Limb (tissue), 2 donors: ENCODE measurements at regions not wholly inside any gene's neighbourhood (a gene's known extent, or its start where the extent isn't known, plus 50 kb on each side); places are given as distances from the start of the nearest gene placed in this dataset.
"Not testable (repeated sequence)": the region's sequence is repeated elsewhere in the genome, so short reads cannot be mapped to it uniquely, and the experiment has no call there.

Source experiments
- DNase-seq, 2 donors: peaks; one replicate each; pipeline ENCODE4 v3.0.0-alpha.2; 2016; ENCODE audit errors: extremely low spot score in 2 of 2

- DNase-seq: not testable (repeated sequence)
Observed at GRCh38 chr9:67635067-67635466, 223.7 kb upstream of the ANKRD20A1 start.

GRCh38 chr9:67611900-67612299 lies 246.8 kb upstream of the ANKRD20A1 start:
- not testable (repeated sequence) for DNase-seq

DNA sequence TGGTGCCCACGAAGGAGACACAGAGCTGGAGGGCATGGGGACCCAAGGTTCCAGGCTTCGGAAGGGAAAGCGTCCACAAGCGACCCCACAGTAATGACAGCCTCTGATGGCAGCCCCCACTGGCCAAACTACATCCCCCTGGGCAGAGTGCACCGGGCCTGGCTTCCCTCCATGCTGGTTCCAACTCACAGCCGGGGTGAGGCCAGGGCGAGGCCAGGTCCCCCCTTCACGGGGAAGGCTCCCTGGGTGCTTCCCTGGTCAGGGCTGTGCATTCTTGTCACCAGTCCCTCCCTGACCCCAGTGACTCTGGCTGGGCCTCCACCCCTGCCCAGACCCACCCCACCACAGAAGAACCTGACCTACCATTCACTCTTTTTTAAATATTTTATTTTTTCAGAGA lies 248.9 kb upstream of the ANKRD20A1 start:
- not testable (repeated sequence) for DNase-seq

DNA sequence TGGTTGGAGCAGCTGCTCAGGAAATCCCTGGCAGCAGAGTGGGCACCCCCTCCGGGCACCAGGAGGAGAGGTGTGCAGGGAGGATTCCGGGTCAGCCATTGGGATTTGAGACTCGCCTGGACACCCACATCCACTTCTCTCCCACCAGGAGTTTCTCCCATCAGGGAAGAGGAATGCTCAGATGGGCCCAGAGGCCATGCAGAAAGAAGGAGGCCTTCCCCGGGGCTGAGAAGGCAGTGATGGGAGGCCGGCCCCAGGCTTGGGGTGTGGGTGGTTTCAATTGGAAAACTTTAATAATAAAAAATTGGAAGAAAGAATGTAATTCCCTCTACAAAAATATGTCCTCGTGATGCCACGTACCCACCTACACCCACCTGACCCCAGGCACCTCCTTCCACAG lies 249.3 kb upstream of the ANKRD20A1 start:
- DNase-seq: not testable (repeated sequence)

- DNase-seq: not testable (repeated sequence)
Observed at GRCh38 chr9:67605113-67605512, 253.6 kb upstream of the ANKRD20A1 start.

DNA sequence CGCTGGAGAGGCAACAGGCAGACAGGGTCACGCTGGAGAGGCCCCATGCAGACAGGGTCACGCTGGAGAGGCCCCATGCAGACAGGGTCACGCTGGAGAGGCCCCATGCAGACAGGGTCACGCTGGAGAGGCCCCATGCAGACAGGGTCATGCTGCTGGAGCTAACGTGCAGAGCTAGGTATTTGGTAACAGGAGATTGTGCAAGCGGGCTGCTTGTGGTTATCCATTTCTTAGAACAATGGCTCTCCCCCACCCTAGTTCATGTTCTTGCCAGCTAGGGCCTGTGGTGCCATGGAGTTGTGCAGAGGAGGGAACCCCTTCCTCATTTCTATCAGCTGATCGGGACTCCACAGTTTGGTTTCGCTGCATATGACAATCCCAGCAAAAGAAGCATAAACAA lies 255.1 kb upstream of the ANKRD20A1 start:
- DNase-seq: not testable (repeated sequence)

DNA sequence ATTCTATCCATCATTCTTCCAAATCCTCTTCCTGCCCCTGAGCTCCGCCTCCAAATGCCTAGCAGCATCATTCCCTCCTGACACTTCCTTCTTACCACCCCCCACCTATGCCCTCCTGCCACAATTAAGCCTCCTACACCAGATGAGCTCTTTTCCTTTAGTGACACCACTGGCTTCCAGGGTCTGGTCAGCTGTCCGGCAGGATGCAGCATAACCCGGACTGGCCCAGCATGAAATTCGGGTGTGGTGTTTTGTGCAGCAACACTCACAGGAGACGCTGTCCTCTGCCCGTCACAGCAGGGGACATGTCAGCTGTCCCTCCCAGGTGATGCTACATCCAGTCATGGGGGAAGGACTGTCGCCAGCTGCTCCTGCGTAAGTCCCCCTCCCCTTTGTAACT lies 266.3 kb upstream of the ANKRD20A1 start:
- DNase-seq: not testable (repeated sequence)

DNA sequence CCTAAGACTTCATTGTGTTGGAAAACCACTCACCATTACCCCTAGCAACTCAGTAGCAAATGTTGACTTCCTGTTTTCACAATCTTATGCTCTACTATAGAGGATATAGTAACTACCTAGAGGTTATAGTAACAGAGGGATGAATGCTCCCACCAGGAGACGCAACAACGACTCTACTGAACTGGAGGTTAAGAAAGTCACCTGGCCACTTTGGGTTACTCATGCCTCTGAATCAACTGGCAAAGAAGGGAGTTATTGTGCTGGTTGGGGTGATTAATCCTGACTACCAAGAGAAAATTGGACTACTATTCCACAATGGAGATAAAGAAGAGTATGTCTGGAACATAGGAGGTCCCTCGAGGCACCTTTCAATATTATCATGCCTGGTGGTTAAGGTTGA lies 302.9 kb upstream of the ANKRD20A1 start:
- DNase-seq: not testable (repeated sequence)

DNA sequence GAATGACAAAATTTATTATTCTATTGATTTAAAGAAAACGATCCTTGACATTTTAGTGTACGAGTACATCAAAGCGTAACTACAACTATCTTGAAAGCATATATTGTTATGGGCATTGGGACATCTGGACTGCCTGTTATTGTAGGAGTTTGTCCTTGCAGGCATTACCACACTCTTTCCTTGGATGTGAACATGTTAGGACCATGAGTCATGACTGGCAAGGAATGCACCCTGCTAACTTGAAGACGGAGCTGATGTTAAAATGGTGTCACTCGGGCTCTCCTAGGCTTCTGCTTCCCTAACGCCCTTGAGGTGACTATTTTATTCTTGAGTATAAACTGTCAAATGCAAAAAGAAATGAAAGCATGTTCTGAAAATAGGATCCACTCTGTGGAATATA lies 308.7 kb upstream of the ANKRD20A1 start:
- not testable (repeated sequence) for DNase-seq

DNA sequence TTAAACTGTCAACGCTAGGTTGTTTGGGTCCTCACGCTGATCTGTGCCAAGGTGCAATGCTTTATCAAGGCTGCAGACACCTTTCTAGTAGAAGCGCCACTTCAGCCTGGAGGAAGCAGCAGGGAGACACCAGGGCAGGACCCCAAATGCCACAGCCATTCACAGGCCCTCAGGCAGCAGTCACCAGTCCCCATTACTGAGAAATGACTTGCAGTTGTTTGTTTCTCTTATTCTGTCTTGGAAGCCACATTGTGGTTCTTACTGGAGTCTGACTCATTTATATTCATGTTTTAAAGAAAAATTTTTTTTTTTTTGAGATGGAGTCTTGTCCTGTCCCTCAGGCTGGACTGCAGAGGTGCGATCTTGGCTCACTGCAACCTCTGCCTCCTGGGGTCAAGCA lies 328.9 kb upstream of the ANKRD20A1 start:
- DNase-seq: not testable (repeated sequence)

GRCh38 chr9:67516938-67517337 lies 341.8 kb upstream of the ANKRD20A1 start:
- not testable (repeated sequence) for DNase-seq

DNA sequence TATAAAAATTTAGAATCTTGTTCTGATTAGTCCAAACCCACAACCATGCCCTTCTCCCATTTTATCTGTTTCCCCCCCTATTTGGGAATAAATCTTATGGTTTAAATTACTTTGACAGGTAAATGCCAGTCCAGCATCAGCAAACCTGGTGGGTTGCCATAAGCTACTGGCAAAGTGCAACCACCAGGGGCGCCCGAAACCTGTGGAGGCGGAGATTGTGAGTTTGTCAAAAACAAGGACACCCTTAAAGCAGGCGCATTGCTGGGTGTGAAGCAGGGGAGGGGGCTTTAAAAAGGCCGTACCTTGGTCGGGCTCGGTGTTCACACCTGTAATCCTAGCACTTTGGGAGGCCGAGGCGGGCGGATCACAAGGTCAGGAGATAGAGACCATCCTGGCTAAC lies 344.1 kb upstream of the ANKRD20A1 start:
- not testable (repeated sequence) for DNase-seq

DNA sequence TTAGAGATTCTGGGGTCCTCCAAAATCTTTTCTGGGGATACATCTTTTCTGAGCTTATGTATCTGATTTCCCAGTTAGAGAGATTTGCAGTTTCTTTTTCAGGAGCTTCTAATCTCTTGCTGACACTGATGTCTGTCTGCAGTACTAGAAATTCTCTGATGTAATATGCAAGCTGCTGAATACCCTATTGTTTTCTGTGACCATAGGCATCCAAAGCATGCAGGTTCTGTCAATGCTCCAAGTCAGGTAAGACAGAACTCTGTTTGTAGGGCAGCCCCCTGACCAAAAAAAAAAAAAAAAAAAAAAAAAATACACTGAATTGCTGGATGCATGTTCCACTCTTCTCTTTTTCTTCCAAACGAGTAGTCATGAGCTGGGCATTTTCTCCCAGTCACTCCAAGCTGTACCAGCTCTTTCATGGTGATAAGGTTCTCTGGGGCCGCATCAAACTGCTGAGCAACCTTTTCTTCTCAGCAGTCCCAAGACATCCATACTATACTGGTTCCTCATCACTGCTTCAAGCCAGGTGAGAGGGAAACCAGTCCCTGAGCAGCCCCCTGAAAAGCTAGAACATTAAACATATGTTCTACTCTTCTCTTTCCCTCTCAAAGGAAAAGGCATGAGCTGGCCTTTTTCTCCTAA lies 354.9 kb upstream of the ANKRD20A1 start:
- DNase-seq: not testable (repeated sequence)

- not testable (repeated sequence) for DNase-seq
Observed at GRCh38 chr9:67492028-67492427, 366.7 kb upstream of the ANKRD20A1 start.

- DNase-seq: not testable (repeated sequence)
Observed at GRCh38 chr9:67477465-67477864, 381.3 kb upstream of the ANKRD20A1 start.

GRCh38 chr9:67470739-67471138 lies 388.0 kb upstream of the ANKRD20A1 start:
- not testable (repeated sequence) for DNase-seq

GRCh38 chr9:67468326-67468725 lies 390.4 kb upstream of the ANKRD20A1 start:
- DNase-seq: not testable (repeated sequence)

GRCh38 chr9:67461796-67462757 lies 396.7 kb upstream of the ANKRD20A1 start:
- not testable (repeated sequence) for DNase-seq

DNA sequence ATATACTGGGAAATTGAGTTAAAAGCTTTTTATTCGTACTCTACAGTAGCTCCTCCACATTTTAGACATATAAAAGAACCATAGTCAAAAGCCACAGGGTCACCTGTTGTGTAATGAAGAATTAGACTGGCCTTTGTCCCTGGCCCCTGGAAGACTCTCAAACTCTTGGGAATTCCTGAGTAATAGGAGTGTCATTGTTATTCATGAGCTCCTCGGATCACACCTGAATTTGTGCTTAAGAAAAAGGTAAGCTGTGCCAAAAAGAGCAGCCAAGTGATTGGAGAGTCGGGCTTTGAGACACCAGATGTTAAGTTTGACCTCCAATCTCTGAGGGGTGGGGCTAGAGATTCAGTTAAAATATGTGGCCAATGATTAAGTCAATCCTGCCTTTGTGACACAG lies 405.8 kb upstream of the ANKRD20A1 start:
- not testable (repeated sequence) for DNase-seq

GRCh38 chr9:67442313-67442712 lies 416.4 kb upstream of the ANKRD20A1 start:
- DNase-seq: not testable (repeated sequence)

GRCh38 chr9:67437011-67437410 lies 421.7 kb upstream of the ANKRD20A1 start:
- DNase-seq: not testable (repeated sequence)

- not testable (repeated sequence) for DNase-seq
Observed at GRCh38 chr9:67424881-67425280, 432.5 kb upstream of the SPATA31A3 start.
